ENCODE measurements at regions not wholly inside any gene's neighbourhood (a gene's known extent, or its start where the extent isn't known, plus 50 kb on each side); places are given as distances from the start of the nearest gene placed in this dataset.

- H3K79me1 ChIP-seq (ENCODE audit: low read length): peaks cover 6% of the 10 kb centered on the region
- peak overlapping the region; percentile 90 for H2BK12ac ChIP-seq (ENCODE audit: low read length)
- peak overlapping the region; percentile 83 for H2BK5ac ChIP-seq (ENCODE audit: low read depth, low read length, poor library complexity)
- H3K9ac ChIP-seq (ENCODE audit: low read length): no peak overlapping the region
- H3K4me2 ChIP-seq (ENCODE audit: low read length): no peak overlapping the region
- no peak overlapping the region for H4K12ac ChIP-seq (ENCODE audit: low read depth, low read length)
- no peak for DNase-seq
- no peaks in the 10 kb centered on the region for H3K36me3 ChIP-seq (ENCODE audit: control insufficient read depth in 1 of 2, insufficient read depth in 2 of 2, low read length in 2 of 2)
- H3K4me1 ChIP-seq (ENCODE audit: control insufficient read depth in 1 of 2, insufficient read depth in 2 of 2, low read length in 2 of 2): peaks cover 0 to 12% of the 10 kb centered on the region in 2 experiments
- no peak overlapping the region for H3K23ac ChIP-seq (ENCODE audit: low read length)
- H3K79me2 ChIP-seq (ENCODE audit: control insufficient read depth, insufficient read depth, low read length, poor library complexity): no peaks in the 10 kb centered on the region
- H2AFZ ChIP-seq (ENCODE audit: insufficient read depth, low read length, poor library complexity): no peak overlapping the region
- H4K8ac ChIP-seq (ENCODE audit: low read depth, low read length): no peak overlapping the region
- WGBS (ENCODE audit: extremely low coverage, insufficient coverage, insufficient read length): no CpG with 5 or more reads among the region's 3 CpGs
- no peak overlapping the region for H2AK5ac ChIP-seq (ENCODE audit: low read length)
- no peak overlapping the region for H2BK120ac ChIP-seq (ENCODE audit: insufficient read depth, low read length, poor library complexity)
- H3K9me3 ChIP-seq (ENCODE audit: insufficient read depth, low read depth, low read length): no peaks in the 10 kb centered on the region
- H4K91ac ChIP-seq (ENCODE audit: low read depth, low read length): peak overlapping the region; percentile 92
- no peak overlapping the region for H3K14ac ChIP-seq (ENCODE audit: low read length)
- no peak overlapping the region for H3K4ac ChIP-seq (ENCODE audit: low read depth, low read length)
- peak overlapping the region; percentile 45 for H3K27ac ChIP-seq (ENCODE audit: low read depth, low read length)
- no peaks in the 10 kb centered on the region for H3K27me3 ChIP-seq (ENCODE audit: insufficient read depth, low read length)
- H3K18ac ChIP-seq (ENCODE audit: low read length): no peak overlapping the region
- H3K4me3 ChIP-seq (ENCODE audit: low read depth, low read length): no peak overlapping the region
Measured at GRCh38 chr15:39429898-39430357, 151.0 kb upstream of the THBS1 start.

DNA sequence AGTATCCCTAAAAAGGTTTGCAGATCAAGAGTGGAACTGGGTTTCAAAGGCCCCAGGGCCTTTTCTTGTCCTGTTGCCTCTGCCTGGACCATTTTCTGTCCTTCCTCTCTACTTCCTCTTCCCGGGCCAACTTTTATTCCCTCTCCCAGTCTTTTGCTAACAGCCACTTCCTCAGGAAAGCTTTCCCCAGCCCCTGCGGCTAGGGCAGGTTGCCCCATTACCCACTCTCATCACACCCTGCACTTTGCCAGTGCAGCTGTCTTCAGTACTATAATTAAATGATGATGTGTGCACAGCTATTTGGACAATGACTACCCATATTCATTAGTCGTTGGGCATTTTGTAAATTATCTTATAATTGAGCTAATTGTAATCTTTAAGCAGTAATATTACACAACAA lies 150.5 kb upstream of the THBS1 start:
- Histone ChIP-seq H3K9ac (ENCODE audit: low read length) (no peak overlapping the region), H3K4me3 (ENCODE audit: low read depth, low read length) (no peak overlapping the region), H4K91ac (ENCODE audit: low read depth, low read length) (peak overlapping the region; percentile 92), H2AFZ (ENCODE audit: insufficient read depth, low read length, poor library complexity) (no peak overlapping the region), H3K27ac (ENCODE audit: low read depth, low read length) (peak overlapping the region; percentile 45), H3K14ac (ENCODE audit: low read length) (peak overlapping the region; percentile 78), H3K4me2 (ENCODE audit: low read length) (no peak overlapping the region), H3K4me1 (ENCODE audit: control insufficient read depth in 1 of 2, insufficient read depth in 2 of 2, low read length in 2 of 2) (peaks cover 0 to 12% of the 10 kb centered on the region in 2 experiments), H2BK5ac (ENCODE audit: low read depth, low read length, poor library complexity) (peak overlapping the region; percentile 83), H2BK120ac (ENCODE audit: insufficient read depth, low read length, poor library complexity) (peak overlapping the region; percentile 86), H3K4ac (ENCODE audit: low read depth, low read length) (peak overlapping the region; percentile 55), H4K8ac (ENCODE audit: low read depth, low read length) (peak overlapping the region; percentile 74), H3K23ac (ENCODE audit: low read length) (no peak overlapping the region), H3K18ac (ENCODE audit: low read length) (peak overlapping the region; percentile 67), H3K79me1 (ENCODE audit: low read length) (peaks cover 6% of the 10 kb centered on the region), H3K9me3 (ENCODE audit: insufficient read depth, low read depth, low read length) (no peaks in the 10 kb centered on the region), H3K36me3 (ENCODE audit: control insufficient read depth in 1 of 2, insufficient read depth in 2 of 2, low read length in 2 of 2) (no peaks in the 10 kb centered on the region), H3K79me2 (ENCODE audit: control insufficient read depth, insufficient read depth, low read length, poor library complexity) (no peaks in the 10 kb centered on the region), H2AK5ac (ENCODE audit: low read length) (no peak overlapping the region), H3K27me3 (ENCODE audit: insufficient read depth, low read length) (no peaks in the 10 kb centered on the region), H4K12ac (ENCODE audit: low read depth, low read length) (no peak overlapping the region), H2BK12ac (ENCODE audit: low read length) (peak overlapping the region; percentile 90)
- WGBS (ENCODE audit: extremely low coverage, insufficient coverage, insufficient read length): no CpG with 5 or more reads among the region's 3 CpGs
- DNase-seq: no peak

GRCh38 chr15:39431376-39431775 lies 149.5 kb upstream of the THBS1 start:
- no peak overlapping the region for H2BK120ac ChIP-seq (ENCODE audit: insufficient read depth, low read length, poor library complexity)
- no peak overlapping the region for H4K8ac ChIP-seq (ENCODE audit: low read depth, low read length)
- no peak overlapping the region for H2AK5ac ChIP-seq (ENCODE audit: low read length)
- H3K79me2 ChIP-seq (ENCODE audit: control insufficient read depth, insufficient read depth, low read length, poor library complexity): no peaks in the 10 kb centered on the region
- DNase-seq: no peak
- peak overlapping the region; percentile 4 for H4K91ac ChIP-seq (ENCODE audit: low read depth, low read length)
- no peak overlapping the region for H3K4ac ChIP-seq (ENCODE audit: low read depth, low read length)
- H3K79me1 ChIP-seq (ENCODE audit: low read length): peaks cover 6% of the 10 kb centered on the region
- no peak overlapping the region for H3K18ac ChIP-seq (ENCODE audit: low read length)
- H3K27ac ChIP-seq (ENCODE audit: low read depth, low read length): no peak overlapping the region
- H3K4me1 ChIP-seq (ENCODE audit: control insufficient read depth in 1 of 2, insufficient read depth in 2 of 2, low read length in 2 of 2): peaks cover 0 to 12% of the 10 kb centered on the region in 2 experiments
- no peaks in the 10 kb centered on the region for H3K36me3 ChIP-seq (ENCODE audit: control insufficient read depth in 1 of 2, insufficient read depth in 2 of 2, low read length in 2 of 2)
- H2AFZ ChIP-seq (ENCODE audit: insufficient read depth, low read length, poor library complexity): no peak overlapping the region
- no peak overlapping the region for H2BK12ac ChIP-seq (ENCODE audit: low read length)
- WGBS (ENCODE audit: extremely low coverage, insufficient coverage, insufficient read length): no CpG with 5 or more reads among the region's 1 CpG
- no peak overlapping the region for H4K12ac ChIP-seq (ENCODE audit: low read depth, low read length)
- no peak overlapping the region for H3K4me3 ChIP-seq (ENCODE audit: low read depth, low read length)
- no peak overlapping the region for H2BK5ac ChIP-seq (ENCODE audit: low read depth, low read length, poor library complexity)
- no peaks in the 10 kb centered on the region for H3K27me3 ChIP-seq (ENCODE audit: insufficient read depth, low read length)
- H3K14ac ChIP-seq (ENCODE audit: low read length): no peak overlapping the region
- no peak overlapping the region for H3K9ac ChIP-seq (ENCODE audit: low read length)
- no peak overlapping the region for H3K4me2 ChIP-seq (ENCODE audit: low read length)
- no peaks in the 10 kb centered on the region for H3K9me3 ChIP-seq (ENCODE audit: insufficient read depth, low read depth, low read length)
- no peak overlapping the region for H3K23ac ChIP-seq (ENCODE audit: low read length)

DNA sequence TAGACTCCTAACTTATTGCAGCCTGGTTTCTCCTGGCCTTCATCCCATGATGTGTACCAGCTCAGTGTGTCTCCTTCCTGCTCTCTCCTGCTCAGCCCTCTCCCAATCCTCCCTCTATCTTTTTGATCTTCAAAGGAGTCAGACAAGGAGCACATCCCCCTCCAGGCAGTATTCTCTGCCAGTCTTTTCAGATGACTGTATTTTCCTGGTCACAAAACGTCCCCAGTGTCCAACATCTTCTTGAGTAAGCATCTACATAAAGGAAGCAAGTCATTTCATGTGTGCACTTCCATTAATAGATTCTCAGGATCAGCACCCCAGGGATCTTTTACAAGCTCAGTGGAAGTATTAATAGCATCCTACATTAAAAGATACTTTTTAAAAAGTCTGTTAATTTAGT lies 148.9 kb upstream of the THBS1 start:
- H2BK5ac ChIP-seq (ENCODE audit: low read depth, low read length, poor library complexity): no peak overlapping the region
- no peak overlapping the region for H3K14ac ChIP-seq (ENCODE audit: low read length)
- no CpG with 5 or more reads among the region's 1 CpG for WGBS (ENCODE audit: extremely low coverage, insufficient coverage, insufficient read length)
- H2BK120ac ChIP-seq (ENCODE audit: insufficient read depth, low read length, poor library complexity): peak overlapping the region; percentile 23
- no peak overlapping the region for H4K8ac ChIP-seq (ENCODE audit: low read depth, low read length)
- H3K4me3 ChIP-seq (ENCODE audit: low read depth, low read length): no peak overlapping the region
- H3K9ac ChIP-seq (ENCODE audit: low read length): no peak overlapping the region
- no peak overlapping the region for H3K27ac ChIP-seq (ENCODE audit: low read depth, low read length)
- no peaks in the 10 kb centered on the region for H3K9me3 ChIP-seq (ENCODE audit: insufficient read depth, low read depth, low read length)
- peaks cover 4% of the 10 kb centered on the region for H3K79me1 ChIP-seq (ENCODE audit: low read length)
- no peak overlapping the region for H4K91ac ChIP-seq (ENCODE audit: low read depth, low read length)
- no peaks in the 10 kb centered on the region for H3K36me3 ChIP-seq (ENCODE audit: control insufficient read depth in 1 of 2, insufficient read depth in 2 of 2, low read length in 2 of 2)
- peak overlapping the region; percentile 17 for H2BK12ac ChIP-seq (ENCODE audit: low read length)
- no peak overlapping the region for H2AFZ ChIP-seq (ENCODE audit: insufficient read depth, low read length, poor library complexity)
- H3K79me2 ChIP-seq (ENCODE audit: control insufficient read depth, insufficient read depth, low read length, poor library complexity): no peaks in the 10 kb centered on the region
- H2AK5ac ChIP-seq (ENCODE audit: low read length): no peak overlapping the region
- H3K4ac ChIP-seq (ENCODE audit: low read depth, low read length): no peak overlapping the region
- no peak overlapping the region for H4K12ac ChIP-seq (ENCODE audit: low read depth, low read length)
- H3K18ac ChIP-seq (ENCODE audit: low read length): no peak overlapping the region
- no peak overlapping the region for H3K23ac ChIP-seq (ENCODE audit: low read length)
- H3K4me1 ChIP-seq (ENCODE audit: control insufficient read depth in 1 of 2, insufficient read depth in 2 of 2, low read length in 2 of 2): peaks cover 0 to 10% of the 10 kb centered on the region in 2 experiments
- no peaks in the 10 kb centered on the region for H3K27me3 ChIP-seq (ENCODE audit: insufficient read depth, low read length)
- no peak for DNase-seq
- no peak overlapping the region for H3K4me2 ChIP-seq (ENCODE audit: low read length)

Measured in trophoblast cell (in vitro differentiated cells and primary cell).